GDM1 (cell line): ENCODE measurements at regions not wholly inside any gene's neighbourhood (a gene's known extent, or its start where the extent isn't known, plus 50 kb on each side); places are given as distances from the start of the nearest gene placed in this dataset.

ENCODE experiments used
- DNase-seq: peaks from one replicate; lab custom pipeline; 2025; lab: John Stamatoyannopoulos, UW

DNA sequence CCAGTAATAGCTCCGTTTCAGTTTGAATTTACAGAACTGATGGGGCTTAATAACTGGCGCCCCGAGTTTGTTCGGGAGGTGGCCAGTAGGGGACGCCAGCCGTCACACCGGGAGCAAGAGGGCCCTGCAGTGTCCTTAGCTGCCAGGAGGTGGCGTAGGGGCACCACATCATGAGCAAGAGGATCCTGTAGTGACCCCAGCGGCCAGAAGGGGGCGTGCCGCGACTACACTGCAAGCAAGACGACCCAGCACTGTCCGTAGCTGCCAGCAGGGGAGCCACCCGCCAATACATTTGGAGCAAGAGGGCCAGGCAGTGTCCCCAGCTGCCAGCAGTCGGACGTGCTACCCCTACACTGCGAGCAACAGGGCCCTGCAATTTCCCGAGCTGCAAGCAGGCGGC lies 663.7 kb upstream of the B3GAT1 start:
- no peak for DNase-seq

DNA sequence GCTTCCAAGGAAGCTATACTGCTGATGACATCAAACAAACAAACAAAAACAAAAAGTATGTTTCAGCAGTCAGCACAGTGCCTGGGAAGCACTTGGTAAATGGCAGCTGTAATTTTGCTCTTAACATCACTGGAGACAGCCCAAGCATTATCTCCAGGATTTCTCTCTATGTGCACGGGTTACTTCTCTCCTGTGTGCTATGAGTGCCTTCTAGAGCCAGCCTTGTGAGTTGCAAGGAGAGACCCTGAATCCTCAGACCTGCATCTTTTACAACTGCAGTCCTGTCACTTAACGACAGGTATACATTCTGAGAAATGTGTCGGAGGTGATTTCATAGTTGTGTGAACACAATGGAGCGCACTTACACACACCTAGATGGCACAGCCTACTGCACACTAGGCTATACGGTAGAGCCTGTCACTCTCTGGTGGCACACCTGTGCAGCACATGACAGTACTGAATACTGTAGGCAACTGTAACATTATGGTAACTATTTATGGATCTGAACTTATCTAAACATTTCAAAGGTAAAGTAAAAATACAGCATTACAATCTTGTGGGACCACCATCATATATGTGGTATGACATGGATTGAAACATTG lies 662.5 kb upstream of the B3GAT1 start:
- peak; percentile 0 for DNase-seq

DNA sequence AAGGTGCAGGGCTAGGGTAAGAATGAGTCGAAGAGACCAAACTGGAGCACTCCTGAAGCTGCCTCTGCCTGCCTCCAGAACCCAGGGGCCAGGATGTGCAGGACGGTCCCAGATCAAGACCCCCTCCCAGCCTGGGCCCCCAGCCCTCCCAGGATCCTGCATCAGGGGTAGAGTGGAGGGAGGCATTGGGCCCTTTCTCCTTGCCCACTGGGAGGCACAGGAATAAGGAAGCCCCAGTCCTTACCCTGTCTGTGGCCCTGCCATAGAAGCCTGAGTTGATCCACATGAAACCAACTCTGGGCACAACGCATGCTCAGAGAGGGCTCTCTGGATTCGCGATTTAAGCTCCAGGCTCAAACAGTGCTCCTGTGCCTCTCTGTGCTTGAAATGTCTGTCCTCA lies 661.8 kb upstream of the B3GAT1 start:
- no peak for DNase-seq

DNA sequence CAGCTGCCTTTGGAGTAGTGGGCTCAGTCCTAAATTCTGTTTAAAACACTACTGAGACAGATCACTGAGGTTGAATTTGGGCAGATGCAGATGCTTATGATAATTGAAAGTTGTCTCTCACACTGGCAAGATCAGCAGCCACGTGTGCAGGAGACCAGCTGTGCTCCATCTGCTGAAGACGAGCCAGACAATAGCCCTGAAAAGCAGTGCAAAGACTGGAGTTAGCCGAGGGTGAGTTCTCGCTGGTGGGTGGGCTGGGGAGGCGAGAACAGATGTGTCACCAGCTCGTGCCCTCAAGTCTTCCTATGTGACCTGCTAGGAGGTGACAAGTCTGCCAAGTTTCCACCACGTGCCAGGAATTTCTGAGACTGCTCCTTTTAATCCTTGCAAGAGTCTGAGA lies 661.3 kb upstream of the B3GAT1 start:
- DNase-seq: no peak

DNA sequence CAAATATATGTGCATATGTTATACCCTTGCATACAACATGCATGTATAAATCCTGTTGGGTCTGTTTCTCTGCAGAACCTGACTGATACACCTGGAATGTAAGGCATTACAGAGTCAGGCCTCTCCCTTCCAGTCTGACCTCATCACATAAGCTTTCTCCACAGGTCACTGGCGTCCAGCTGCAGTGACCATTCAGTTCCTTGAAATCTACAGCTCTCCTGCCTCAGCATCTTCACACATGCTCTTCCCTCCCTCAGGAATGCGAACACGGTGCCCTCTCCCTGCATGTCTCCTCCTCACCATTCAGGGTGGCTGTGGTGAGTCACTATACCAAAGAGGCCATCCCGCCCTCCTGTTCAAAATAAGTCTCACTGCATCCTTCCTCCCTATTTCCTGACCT lies 657.8 kb upstream of the B3GAT1 start:
- no peak for DNase-seq

DNA sequence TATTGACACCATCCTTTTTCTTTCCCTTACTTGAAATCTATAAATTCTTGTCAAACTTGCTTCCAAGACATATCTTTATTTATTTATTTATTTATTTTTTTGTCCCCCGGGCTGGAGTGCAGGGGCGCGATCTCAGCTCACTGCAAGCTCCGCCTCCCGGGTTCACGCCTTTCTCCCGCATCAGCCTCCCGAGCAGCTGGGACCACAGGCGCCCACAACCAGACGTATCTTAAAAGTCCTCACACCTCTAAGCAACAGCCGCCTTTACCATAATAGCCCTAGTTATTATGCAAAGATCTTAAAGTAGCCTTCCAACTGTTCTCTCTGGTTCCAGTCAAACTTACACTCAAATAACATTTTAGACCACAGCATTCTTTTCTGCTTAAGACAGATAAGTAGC lies 657.0 kb upstream of the B3GAT1 start:
- DNase-seq: no peak

DNA sequence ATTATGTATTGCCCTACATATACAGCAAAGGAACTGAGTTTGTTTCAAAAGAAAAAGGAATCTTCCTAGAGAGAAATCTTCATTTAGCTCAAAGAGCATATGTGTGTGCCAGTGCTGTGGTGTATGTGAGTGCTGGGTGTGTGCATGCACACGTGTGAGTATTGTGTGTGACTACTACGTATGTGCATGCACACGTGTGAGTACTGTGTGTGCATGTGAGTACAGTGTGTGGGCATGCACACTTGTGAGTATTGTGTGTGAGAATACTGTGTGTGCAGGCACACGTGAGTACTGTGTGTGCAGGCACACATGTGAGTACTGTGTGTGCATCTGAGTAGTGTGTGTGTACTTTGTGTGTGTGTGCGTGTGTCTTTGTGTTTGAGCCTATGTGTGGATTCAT lies 651.0 kb upstream of the B3GAT1 start:
- no peak for DNase-seq

DNA sequence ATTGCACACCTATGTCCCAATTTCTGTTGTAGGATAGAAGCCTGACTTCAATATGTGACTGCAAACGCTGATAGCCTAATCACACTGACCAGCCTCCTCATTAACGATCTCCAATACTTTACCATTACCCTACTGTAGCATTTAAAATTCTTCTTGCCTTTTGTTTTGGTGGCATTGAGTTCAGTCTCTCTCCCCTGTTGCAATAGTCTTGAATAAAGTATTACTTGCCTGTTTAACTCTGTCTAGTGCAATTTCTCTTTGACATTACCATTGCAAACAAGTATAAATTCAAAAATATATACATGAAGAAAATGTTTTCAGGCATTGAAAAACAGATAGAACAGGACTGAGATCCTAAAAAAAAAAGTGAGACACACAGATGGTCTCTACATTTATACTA lies 649.1 kb upstream of the B3GAT1 start:
- no peak for DNase-seq

GRCh38 chr11:135046986-135047385 lies 634.9 kb upstream of the B3GAT1 start:
- no peak for DNase-seq

DNA sequence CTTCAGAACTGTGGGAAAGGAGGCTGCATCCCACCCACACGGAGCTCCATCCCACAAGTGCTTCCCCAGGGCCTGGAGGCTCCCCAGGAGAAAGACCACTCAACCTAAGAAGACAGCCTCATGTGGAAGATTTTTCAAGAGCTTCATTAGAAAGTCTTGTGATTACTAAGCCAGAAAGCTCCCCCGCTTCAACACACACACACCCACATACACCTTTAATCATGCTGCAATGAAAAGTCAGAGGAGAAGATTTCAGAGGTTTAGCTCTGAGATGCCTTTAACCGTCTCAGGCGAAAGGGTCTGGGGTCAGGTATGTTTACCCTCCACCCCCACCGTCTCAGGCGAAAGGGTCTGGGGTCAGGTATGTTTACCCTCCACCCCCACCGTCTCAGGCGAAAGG lies 634.5 kb upstream of the B3GAT1 start:
- no peak for DNase-seq

- DNase-seq: no peak
These were observed 631.4 kb upstream of the B3GAT1 start for GRCh38 chr11:135043434-135043833.

- no peak for DNase-seq
These were observed 625.8 kb upstream of the B3GAT1 start for GRCh38 chr11:135037828-135038227.

GRCh38 chr11:135036488-135037297 lies 624.7 kb upstream of the B3GAT1 start:
- no peak for DNase-seq

DNA sequence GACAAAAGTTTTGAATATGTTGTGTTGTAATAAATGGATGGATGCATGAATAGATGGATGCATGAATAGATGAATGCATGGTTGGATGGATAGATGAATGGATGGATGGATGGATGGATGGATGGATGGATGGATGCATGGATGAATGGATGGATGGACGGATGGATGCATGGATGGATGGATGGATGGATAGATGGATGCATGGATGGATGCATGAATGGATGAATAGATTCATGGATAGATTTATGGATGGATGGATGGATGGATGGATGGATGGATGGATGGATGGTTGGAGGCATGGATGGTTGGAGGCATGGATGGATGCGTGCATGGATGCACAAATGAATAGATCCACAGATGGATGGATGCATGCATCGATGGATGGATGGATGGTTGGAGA lies 623.2 kb upstream of the B3GAT1 start:
- no peak for DNase-seq

DNA sequence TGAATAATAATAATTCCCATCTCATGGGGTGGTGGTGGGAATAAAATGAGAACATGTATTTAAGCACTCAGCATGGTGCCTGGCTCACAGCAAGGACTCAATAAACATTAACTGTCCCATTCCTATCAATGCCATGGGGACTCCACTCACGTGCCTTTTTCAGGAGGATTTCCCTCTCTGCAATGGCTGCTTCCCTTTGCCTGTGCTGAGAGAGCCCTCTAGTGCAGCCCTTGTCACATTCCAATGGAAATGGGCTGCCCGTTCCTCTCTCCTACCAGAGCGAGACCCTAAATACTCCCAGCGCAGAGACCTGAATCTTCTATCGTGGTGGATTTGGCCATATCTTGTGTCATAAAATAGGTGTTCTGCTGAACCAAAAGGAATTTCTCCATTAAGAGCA lies 621.5 kb upstream of the B3GAT1 start:
- DNase-seq: no peak

DNA sequence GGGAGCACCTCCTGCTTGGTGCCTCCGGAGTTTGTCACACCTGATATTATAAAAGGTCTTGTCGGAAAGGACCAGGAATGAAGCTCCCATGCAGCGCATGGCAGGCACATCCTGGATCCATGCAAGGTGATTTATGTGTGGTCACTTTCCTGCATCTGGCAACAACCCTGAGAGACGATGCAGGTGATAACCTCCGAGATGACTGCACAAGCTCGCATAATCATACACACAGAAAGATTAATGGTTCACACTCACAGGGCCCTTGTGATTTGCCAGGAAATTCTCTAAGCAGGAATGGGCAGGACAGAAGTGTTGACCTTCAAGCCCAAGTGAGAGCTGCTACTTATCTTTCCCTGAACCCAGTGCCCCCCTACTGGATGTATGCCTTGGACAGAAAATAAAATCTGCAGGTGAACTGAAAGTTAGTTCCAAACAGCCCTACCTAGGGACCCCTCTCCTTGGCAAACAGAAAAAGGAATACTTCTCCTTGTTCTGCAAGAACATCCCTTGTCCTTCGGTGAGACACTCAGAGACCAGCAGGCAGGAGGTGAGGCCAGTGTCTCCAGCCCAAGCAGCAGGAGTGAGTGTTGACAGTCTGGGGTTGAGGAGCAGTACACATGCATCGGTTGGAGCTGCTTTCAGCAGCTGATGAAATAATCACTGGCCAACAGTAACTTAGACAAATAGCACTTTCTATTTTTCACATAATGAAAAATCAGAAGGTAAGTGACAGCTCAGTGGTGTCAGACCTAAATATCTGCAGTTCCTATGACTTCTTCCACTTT lies 619.4 kb upstream of the B3GAT1 start:
- DNase-seq: no peak

DNA sequence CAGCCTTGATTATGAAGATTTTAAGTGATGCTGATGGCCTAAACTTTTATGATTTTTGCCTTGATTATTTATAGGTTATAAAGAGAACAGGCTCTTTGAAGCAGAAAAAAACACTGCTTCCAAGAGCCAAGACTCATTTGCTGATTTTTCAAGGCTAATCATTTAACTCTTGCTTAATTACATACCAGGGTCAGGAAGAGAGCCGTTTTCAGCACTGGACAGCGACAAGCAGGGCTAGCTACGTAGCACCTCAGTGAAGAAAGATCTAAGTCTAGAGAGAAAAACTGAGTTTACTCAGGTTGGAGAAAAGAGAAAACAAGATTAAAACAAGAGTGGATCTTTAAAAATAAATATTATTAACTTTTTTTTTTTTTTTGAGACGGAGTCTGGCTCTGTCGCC lies 615.4 kb upstream of the B3GAT1 start:
- peak; percentile 15 for DNase-seq

- no peak for DNase-seq
These were observed 611.5 kb upstream of the B3GAT1 start for GRCh38 chr11:135023499-135023898.

DNA sequence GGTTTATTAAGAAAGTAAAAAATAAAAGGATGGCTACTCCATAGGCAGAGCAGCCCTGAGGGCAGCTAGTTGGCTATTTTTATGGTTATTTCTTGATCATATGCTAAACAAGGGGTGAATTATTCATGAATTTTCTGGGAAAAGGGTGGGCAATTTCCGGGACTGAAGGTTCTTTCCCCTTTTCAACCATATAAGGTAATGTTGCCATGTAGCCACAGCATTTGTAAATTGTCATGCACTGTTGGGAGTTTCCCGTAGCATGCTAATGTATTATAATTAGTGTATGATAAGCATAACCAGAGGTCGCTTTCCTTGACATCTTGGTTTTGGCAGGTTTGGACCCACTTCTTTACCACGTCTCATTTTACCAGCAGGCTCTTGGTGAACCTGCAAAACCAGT lies 610.4 kb upstream of the B3GAT1 start:
- DNase-seq: no peak

- DNase-seq: no peak
These were observed 607.9 kb upstream of the B3GAT1 start for GRCh38 chr11:135019899-135020298.

DNA sequence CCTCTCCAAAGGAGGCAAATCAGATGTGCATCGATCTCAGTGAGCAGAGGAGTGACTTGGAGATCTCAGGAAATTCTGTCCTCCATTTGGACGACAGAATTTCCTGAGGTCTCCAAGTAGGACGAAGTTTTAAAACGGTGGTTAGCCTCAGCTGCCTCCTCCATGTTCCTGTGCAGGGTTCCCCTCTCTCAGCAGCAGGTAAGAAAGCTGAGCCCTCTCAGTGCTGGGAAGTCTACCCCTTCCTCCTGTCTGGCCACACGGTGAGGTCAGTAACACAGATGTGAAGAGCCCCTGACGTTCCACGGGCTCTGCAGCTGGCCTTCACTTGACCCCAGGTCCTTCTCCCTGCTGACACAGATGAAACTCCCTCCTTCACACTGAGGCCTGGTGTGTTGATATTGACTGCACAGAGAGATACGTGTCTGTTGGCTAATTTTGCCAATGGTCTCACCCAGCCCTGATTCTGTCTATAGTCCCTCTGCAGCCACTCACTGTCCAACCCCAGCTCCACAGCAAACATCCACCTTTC lies 607.4 kb upstream of the B3GAT1 start:
- DNase-seq: no peak

GRCh38 chr11:135017296-135017695 lies 605.3 kb upstream of the B3GAT1 start:
- no peak for DNase-seq

DNA sequence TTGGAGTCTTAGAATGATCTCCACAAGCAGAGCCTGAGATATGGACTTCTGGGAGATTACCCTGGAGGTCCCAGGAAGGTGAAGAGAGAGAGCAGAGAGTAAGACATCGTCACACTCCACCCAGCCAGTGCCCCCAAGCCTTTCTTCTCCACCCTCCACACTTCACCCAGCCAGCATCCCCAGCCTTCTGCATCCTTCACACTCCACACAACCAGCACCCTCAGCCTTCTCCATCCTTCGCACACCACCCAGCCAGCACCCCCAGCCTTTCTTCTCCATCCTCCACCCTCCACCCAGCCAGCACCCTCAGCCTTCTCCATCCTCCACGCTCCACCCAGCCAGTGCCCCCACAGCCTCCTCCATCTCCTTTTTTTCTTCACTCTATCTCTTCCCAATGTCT lies 603.9 kb upstream of the B3GAT1 start:
- DNase-seq: no peak
